ENCODE measurements at regions not wholly inside any gene's neighbourhood (a gene's known extent, or its start where the extent isn't known, plus 50 kb on each side); places are given as distances from the start of the nearest gene placed in this dataset.

- FAIRE-seq, result no peak
These were observed 143.1 kb upstream of the PELI1 start for GRCh38 chr2:64287202-64287740.

GRCh38 chr2:64288321-64289193 lies 144.3 kb upstream of the PELI1 start:
- FAIRE-seq, result no peak

- no peak for FAIRE-seq
These were observed 145.0 kb upstream of the PELI1 start for GRCh38 chr2:64289251-64289650.

GRCh38 chr2:64289737-64290136 lies 145.5 kb upstream of the PELI1 start:
- no peak for FAIRE-seq

GRCh38 chr2:64291181-64291580 lies 147.0 kb upstream of the PELI1 start:
- no peak for FAIRE-seq

- no peak for FAIRE-seq
These were observed 151.3 kb upstream of the PELI1 start for GRCh38 chr2:64295326-64296139.

GRCh38 chr2:64296140-64296480 lies 151.9 kb upstream of the PELI1 start:
- FAIRE-seq, result no peak

- FAIRE-seq, result no peak
These were observed 152.6 kb upstream of the PELI1 start for GRCh38 chr2:64296695-64297346.

GRCh38 chr2:64298161-64298560 lies 153.9 kb upstream of the PELI1 start:
- FAIRE-seq, result no peak

GRCh38 chr2:64300066-64300465 lies 153.9 kb upstream of the LGALSL start:
- FAIRE-seq, result no peak

- no peak for FAIRE-seq
These were observed 150.7 kb upstream of the LGALSL start for GRCh38 chr2:64303250-64303649.

GRCh38 chr2:64307421-64307820 lies 146.5 kb upstream of the LGALSL start:
- no peak for FAIRE-seq

- no peak for FAIRE-seq
These were observed 142.6 kb upstream of the LGALSL start for GRCh38 chr2:64311191-64311910.

GRCh38 chr2:64311948-64312621 lies 141.9 kb upstream of the LGALSL start:
- no peak for FAIRE-seq

GRCh38 chr2:64312622-64313397 lies 141.2 kb upstream of the LGALSL start:
- no peak for FAIRE-seq

- FAIRE-seq, result no peak
These were observed 140.6 kb upstream of the LGALSL start for GRCh38 chr2:64313398-64313723.

- no peak for FAIRE-seq
These were observed 138.5 kb upstream of the LGALSL start for GRCh38 chr2:64315291-64315960.

- no peak for FAIRE-seq
These were observed 136.1 kb upstream of the LGALSL start for GRCh38 chr2:64317707-64318475.

GRCh38 chr2:64318476-64318748 lies 135.6 kb upstream of the LGALSL start:
- no peak for FAIRE-seq

GRCh38 chr2:64319896-64320295 lies 134.1 kb upstream of the LGALSL start:
- no peak for FAIRE-seq

Measured in colon (tissue), 2 donors.